ENCODE measurements at regions not wholly inside any gene's neighbourhood (a gene's known extent, or its start where the extent isn't known, plus 50 kb on each side); places are given as distances from the start of the nearest gene placed in this dataset.

DNA sequence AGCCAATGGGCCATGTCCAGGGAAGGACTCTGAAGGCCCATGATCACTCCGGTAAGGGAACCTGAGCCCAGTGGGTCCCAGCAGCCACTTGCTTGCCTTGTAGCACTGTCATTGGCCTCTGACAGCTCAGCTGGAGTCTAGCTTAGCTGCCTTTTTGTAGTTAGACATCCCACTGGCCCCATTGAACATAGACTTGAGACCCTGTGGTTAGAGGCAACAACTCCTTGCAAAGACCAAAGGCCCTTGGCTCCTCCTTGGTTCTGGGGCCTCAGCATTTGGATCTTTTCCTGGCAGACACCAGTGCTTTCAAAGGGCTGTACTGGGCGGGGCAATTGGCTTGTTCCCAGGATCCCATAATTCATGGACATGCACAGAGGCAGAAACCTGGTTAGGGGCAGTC is 321.2 kb downstream of the CXCL12 start:
- Histone ChIP-seq H3K27me3 (ENCODE audit: control insufficient read depth, insufficient read depth, low read length) (peaks cover 3% of the 10 kb centered on the region), H3K4me3 (ENCODE audit: low read depth, low read length) (no peak overlapping the region), H3K36me3 (ENCODE audit: control insufficient read depth, insufficient read depth, low read length) (no peaks in the 10 kb centered on the region)
- DNase-seq (ENCODE audit: low read depth), result no peak
- TF ChIP-seq, protein P1, sequence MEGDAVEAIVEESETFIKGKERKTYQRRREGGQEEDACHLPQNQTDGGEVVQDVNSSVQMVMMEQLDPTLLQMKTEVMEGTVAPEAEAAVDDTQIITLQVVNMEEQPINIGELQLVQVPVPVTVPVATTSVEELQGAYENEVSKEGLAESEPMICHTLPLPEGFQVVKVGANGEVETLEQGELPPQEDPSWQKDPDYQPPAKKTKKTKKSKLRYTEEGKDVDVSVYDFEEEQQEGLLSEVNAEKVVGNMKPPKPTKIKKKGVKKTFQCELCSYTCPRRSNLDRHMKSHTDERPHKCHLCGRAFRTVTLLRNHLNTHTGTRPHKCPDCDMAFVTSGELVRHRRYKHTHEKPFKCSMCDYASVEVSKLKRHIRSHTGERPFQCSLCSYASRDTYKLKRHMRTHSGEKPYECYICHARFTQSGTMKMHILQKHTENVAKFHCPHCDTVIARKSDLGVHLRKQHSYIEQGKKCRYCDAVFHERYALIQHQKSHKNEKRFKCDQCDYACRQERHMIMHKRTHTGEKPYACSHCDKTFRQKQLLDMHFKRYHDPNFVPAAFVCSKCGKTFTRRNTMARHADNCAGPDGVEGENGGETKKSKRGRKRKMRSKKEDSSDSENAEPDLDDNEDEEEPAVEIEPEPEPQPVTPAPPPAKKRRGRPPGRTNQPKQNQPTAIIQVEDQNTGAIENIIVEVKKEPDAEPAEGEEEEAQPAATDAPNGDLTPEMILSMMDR (IDR thresholded peaks at IDR 0.05; ENCODE audit: insufficient read depth, low read length, poor library complexity, severe bottlenecking), result no peak

DNA sequence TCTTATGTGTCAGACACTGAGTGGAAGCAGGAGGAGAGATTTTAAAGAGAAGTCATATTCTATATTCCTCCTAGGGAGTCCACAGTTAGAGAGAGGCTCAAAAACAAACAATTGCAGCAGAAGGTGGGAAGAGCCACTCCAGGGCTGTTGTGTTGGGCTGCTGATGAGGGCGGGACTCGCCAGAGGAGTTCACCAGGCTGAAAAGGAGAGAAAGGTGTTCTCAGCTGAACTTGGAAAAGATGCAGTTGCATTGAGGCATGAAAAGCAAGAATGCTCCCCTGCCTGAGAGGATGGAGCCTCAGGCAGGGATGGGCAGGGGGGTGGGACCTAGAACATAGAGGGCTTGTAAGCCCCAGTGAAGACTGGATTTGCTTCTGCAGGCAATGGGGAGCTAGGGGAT is 324.2 kb downstream of the CXCL12 start:
- no peaks in the 10 kb centered on the region for H3K36me3 ChIP-seq (ENCODE audit: control insufficient read depth, insufficient read depth, low read length)
- H3K4me3 ChIP-seq (ENCODE audit: low read depth, low read length), result no peak overlapping the region
- peaks cover 20% of the 10 kb centered on the region for H3K27me3 ChIP-seq (ENCODE audit: control insufficient read depth, insufficient read depth, low read length)
- no peak for DNase-seq (ENCODE audit: low read depth)
- TF ChIP-seq, protein P1 (IDR thresholded peaks at IDR 0.05; ENCODE audit: insufficient read depth, low read length, poor library complexity, severe bottlenecking), result no peak

DNA sequence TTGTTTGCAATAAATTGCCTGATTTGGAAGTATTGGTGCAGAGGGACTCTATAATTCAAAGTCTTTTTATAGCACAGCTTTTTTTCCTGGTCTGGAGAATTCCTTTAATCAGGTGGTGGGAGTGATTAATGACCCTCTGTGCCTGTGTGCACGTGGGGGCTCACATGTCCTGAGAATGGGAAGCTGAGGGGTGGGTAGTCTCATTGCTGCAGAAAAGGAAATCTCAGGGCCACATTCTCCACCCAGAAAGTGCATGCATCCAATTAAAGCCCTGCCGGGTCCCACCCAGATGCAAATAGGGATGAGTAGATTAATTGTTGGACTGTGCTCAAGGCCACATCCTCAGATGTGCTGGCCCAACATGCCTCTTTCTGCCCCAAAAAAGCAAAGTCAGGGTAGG is 324.7 kb downstream of the CXCL12 start:
- Histone ChIP-seq H3K4me3 (ENCODE audit: low read depth, low read length) (no peak overlapping the region), H3K36me3 (ENCODE audit: control insufficient read depth, insufficient read depth, low read length) (no peaks in the 10 kb centered on the region), H3K27me3 (ENCODE audit: control insufficient read depth, insufficient read depth, low read length) (peaks cover 20% of the 10 kb centered on the region)
- TF ChIP-seq, protein P1 (IDR thresholded peaks at IDR 0.05; ENCODE audit: insufficient read depth, low read length, poor library complexity, severe bottlenecking), result no peak
- DNase-seq (ENCODE audit: low read depth), result no peak

DNA sequence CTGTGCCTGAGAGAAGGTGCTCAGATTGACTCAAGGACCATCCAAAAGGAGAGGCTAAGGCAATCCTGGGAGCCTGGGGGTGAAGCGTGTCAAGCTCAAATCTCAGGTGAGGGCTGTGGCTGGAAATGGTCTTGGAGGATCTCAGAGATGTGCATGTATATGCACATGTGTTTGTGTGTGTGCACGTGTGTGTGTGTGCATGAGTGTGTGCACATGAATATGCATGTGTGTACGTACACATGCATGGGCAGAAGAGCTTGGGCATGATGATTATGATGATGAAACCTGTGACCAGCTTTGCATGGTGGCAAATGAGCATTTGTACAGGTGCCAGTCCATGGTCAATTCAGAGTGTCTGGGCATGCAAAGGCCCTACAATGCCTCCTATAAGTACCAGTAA is 326.6 kb downstream of the CXCL12 start:
- Histone ChIP-seq H3K27me3 (ENCODE audit: control insufficient read depth, insufficient read depth, low read length) (peaks cover 24% of the 10 kb centered on the region), H3K36me3 (ENCODE audit: control insufficient read depth, insufficient read depth, low read length) (no peaks in the 10 kb centered on the region), H3K4me3 (ENCODE audit: low read depth, low read length) (no peak overlapping the region)
- TF ChIP-seq, protein P1 (IDR thresholded peaks at IDR 0.05; ENCODE audit: insufficient read depth, low read length, poor library complexity, severe bottlenecking), result no peak
- no peak for DNase-seq (ENCODE audit: low read depth)

DNA sequence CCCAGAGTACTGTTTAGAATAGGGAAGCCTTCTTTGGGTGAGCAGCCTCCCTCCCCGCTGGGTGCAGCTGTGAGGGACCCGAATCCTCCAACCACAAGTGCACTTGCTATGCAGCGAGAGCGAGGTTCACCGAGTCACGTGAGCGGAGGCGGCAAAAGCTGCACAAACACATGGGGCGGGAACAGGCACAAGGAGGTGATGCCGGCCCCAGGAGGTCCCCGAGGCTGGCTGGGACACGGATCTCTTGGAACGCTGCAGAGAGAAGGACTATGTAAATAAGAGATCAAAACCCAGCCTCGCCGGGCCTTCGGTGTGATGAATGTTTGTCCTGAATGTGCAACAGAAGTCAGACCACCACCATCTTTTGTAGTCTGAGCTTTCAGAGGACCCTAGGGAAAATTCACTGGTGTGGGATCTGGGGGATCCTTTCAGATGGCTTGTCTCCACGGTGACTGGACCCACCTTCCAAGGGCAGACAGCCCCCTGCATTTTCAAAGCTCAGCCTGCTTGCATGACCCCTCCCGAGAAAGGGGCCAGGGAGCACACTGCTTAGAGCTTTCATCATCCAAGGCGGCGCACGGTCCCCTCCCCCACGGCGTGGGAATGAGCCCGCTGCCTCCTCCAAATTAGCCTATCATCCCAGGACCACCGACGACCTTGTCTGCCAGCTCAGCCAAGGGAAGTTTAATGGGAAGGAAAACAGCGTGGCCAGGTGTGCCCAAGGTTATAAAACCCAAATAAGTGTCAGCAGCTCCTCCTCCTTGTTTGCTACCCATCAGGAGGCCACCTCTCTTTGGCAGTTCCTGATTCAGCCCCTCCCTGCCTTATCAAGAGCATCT is 327.7 kb downstream of the CXCL12 start:
- Histone ChIP-seq H3K27me3 (ENCODE audit: control insufficient read depth, insufficient read depth, low read length) (peaks cover 24% of the 10 kb centered on the region), H3K4me3 (ENCODE audit: low read depth, low read length) (no peak overlapping the region), H3K36me3 (ENCODE audit: control insufficient read depth, insufficient read depth, low read length) (no peaks in the 10 kb centered on the region)
- TF ChIP-seq, protein P1 (IDR thresholded peaks at IDR 0.05; ENCODE audit: insufficient read depth, low read length, poor library complexity, severe bottlenecking), result no peak
- no peak for DNase-seq (ENCODE audit: low read depth)

DNA sequence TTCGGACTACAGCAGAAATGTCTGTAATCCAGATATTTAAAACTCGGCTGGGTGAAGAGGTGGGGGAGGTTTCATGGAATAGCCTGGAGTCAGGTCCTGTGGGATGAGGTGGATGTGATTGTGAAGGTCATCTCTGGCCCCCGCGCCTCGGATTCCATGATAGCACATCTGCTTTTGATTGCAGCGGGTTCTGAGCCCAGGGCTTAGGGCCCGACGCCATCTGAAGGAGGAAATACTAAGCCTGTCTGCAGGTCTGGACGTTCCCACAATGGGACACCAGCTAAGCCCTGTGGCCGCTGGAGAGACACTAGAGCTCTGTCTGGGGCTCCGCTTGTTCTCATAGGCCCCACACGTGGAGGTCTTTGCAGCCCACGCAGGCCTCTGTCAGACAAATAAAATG is 328.7 kb downstream of the CXCL12 start:
- H3K4me3 ChIP-seq (ENCODE audit: low read depth, low read length), result no peak overlapping the region
- no peaks in the 10 kb centered on the region for H3K36me3 ChIP-seq (ENCODE audit: control insufficient read depth, insufficient read depth, low read length)
- DNase-seq (ENCODE audit: low read depth), result no peak
- TF ChIP-seq, protein P1 (IDR thresholded peaks at IDR 0.05; ENCODE audit: insufficient read depth, low read length, poor library complexity, severe bottlenecking), result no peak
- peaks cover 24% of the 10 kb centered on the region for H3K27me3 ChIP-seq (ENCODE audit: control insufficient read depth, insufficient read depth, low read length)

Data from kidney epithelial cell (primary cell).